ENCODE measurements at regions not wholly inside any gene's neighbourhood (a gene's known extent, or its start where the extent isn't known, plus 50 kb on each side); places are given as distances from the start of the nearest gene placed in this dataset.
"Not testable (repeated sequence)": the region's sequence is repeated elsewhere in the genome, so short reads cannot be mapped to it uniquely, and the experiment has no call there.

DNA sequence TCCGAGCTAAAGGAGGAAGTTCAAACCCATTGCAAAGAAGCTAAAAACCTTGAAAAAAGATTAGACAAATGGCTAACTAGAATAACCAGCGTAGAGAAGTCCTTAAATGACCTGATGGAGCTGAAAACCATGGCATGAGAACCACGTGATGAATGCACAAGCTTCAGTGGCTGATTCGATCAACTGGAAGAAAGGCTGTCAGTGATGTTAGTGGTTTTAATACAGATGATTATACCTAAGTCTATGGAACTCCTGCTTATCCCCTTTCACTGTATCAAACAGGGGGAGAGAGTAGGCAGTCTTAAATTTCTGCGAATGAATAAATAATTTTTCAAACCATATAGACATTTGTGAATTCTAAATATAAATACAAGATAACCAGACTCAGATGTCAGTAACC lies 512.7 kb downstream of the PRKD1 start:
- not testable (repeated sequence) for DNase-seq (ENCODE audit: extremely low spot score, insufficient read length, low read depth); FAIRE-seq

DNA sequence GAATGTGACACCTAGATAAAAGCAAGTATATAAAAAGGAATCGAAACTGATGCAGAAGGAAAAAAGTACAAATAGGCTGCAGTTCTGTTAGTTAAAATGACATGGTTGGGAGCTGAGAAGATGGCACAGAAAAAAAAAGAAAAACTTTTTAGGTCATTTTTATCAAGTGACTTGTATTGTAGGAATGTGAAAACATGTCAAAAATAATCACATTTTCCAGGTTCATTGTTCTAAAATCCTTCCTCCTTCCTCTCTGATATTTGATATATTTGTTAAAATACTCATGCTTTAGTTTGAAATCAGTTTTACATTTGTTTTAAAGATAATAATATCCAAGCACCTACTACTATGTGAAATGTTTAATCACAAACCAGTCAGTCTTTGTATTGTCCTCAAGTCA lies 507.9 kb downstream of the PRKD1 start:
- DNase-seq (ENCODE audit: extremely low spot score, insufficient read length, low read depth) = no peak
- no peak for FAIRE-seq

DNA sequence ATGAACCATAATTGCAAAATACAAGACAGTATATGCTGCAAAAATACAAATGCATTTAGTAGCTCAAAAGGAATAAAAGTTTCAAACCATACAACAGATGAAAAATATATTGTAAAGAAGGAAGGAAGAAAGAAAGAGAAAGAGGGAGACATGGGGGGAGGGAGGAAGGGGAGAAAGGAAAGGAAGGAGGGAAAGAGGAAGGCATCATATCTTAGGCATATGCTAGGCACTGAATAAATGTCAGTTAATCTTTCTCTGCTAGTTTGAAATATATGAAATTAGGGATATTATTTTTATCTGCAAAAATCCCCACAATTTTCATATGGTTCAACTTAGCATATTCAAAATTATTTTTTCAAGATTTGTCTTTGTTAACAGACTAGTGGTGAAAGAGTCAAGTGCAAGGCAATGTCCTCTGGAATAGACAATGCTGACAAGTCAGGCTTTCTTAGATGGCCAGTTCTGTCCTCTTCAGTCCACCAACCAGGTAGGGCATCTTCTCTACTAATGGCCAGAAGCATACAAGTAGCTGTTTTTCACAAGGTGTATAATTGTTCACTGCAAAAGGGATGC lies 506.4 kb downstream of the PRKD1 start:
- FAIRE-seq (no peak), DNase-seq (ENCODE audit: extremely low spot score, insufficient read length, low read depth) (no peak)

DNA sequence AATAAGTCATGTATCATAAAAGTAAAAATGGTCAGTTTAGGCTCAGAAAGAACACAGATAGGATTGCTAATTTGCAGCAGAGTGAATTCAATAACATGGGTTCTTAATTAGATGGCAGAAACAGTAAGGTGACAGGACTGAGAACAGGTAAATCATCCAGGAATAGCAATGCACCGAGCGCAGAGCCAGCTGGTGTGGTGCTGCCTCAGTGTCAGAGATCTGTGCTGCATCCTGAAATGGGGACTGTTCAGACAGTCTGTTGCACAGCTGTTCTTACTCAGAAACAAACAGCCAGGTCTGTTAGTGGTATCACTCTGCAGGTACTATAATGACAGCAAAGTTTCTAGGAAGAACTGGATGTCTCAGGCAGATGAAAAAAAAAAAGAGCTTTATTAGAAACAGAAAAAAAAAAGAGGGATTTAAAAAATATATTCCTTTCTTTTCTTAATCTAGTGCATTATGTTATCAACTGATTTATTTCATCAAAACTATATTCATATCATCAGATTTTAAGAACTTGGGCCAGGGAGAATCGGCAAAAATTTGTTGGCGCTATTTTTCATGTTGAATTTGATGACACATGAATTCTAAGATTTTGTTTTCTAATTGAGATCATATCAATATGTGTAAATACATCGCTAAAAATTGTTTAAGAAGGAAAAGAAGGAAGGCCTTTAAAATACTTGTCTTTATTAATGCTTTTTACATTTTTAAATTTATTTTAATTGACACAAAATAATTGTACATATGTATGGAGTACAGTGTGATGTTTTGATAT lies 501.8 kb downstream of the PRKD1 start:
- DNase-seq (ENCODE audit: extremely low spot score, insufficient read length, low read depth) = no peak
- FAIRE-seq = no peak

DNA sequence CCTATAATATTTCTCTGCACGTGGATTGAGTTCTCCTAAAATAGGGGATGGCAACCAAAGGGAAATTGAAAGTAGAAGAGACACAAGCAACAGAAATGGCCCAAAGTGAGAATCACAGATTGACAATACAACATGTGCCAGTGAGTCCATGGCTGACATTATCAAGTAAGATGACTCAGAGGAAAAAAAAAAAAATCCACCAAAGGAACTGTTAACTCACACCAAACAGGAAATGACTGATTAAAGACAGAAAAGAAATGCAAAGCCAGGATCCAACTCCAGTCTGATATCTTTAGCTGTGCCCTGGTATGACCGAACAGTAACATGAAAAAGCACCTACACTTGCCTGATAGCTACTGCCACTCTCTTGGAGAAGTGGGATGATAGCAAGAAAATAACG lies 485.0 kb downstream of the PRKD1 start:
- FAIRE-seq (no peak), DNase-seq (ENCODE audit: extremely low spot score, insufficient read length, low read depth) (no peak)

DNA sequence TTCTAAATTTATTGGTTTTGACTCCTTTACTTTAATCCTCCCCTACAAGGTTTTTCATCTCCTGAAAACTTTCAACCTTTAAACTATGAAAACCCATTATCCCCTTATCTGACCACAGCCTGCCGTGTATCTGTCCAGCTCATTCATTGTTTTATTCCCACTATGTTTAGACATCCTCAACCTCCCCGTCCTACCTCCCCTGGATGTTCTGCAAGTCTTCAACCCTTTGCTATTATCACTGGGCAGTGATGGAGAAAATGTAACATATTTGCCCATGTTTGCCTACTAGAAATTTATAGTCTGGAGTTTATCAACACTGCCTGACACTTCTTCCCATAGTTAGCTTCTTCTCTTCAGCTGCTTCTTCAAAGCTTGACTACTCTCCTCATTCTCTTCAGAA lies 483.4 kb downstream of the PRKD1 start:
- DNase-seq (ENCODE audit: extremely low spot score, insufficient read length, low read depth) (no peak), FAIRE-seq (no peak)

DNA sequence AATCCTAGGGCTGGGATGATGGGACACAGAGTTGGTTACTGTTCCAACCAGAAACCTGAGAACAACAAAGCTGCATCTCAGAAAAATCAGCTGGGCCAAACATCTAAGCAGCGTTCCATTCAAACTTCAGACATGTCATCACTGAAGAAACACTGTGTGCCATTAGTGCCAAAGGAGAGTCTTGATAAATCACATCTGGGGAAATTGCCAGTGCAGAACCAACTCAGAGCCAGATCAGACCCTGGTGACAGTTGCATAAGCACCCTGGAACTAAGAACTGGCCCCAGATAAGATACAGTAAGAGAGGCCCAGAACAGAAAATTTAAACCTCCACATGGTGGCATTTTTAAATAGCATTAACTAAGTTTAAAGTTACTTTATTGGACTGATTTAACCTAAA lies 482.8 kb downstream of the PRKD1 start:
- no peak for FAIRE-seq

DNA sequence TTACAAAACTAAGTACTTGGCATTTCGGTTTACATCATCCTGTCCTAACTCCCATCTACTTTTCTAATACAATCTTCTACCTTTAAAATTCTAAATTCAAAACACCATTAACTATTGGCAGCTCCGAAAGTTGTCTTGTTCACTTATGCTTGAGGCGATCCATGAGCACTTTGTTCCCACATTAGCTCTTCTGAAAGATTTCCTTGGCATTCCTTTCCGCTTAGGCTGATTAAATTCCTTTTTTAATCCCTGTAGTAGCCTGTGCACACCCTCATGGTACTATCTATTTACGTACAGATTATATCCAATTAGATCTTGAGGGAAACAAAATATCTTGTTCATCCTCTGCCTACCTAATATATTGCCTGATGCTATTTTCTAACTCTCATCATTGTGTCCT lies 480.7 kb downstream of the PRKD1 start:
- DNase-seq (ENCODE audit: extremely low spot score, insufficient read length, low read depth) (no peak), FAIRE-seq (no peak)

More for the DNA sequence above, 482.8 kb downstream of the PRKD1 start:
- DNase-seq (ENCODE audit: extremely low spot score, insufficient read length, low read depth) = no peak

DNA sequence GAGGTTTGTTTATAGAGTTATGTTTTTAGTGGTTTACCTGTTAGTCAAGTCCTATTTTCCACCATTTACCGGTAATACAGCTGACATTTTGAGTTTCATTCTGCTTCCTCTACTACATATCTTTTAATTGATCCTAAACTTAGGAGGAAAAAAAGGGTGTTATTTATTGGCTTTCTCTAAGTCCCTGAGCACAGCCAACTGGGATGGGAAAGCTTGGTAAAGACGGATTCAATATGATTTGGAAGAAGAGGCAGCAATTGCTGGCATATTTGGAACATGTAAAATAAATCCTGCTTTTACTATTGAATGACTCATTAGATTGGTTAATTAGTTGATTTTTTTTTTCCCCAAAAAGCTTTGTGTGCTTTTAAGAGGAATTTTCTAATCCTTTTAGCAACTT lies 475.7 kb downstream of the PRKD1 start:
- no peak for DNase-seq (ENCODE audit: extremely low spot score, insufficient read length, low read depth)
- no peak for FAIRE-seq

DNA sequence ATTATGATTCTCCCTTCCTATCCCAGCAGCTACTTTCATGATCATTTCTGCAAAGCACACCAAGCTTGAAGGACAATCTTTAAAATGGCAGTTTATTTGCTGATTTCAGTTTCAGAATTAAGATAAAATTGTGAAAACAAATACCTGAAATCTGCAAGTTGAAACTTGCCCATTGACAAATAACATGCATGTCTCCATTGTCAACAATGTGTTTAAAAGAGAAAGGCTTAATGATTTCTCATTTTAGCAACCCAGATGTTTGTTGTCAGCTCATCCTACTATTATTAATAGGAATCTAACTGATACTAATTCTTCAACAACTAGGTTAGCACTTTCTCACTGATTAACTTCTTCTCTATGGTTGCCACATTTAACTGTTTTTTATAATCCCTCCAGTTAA lies 474.6 kb downstream of the PRKD1 start:
- FAIRE-seq (no peak), DNase-seq (ENCODE audit: extremely low spot score, insufficient read length, low read depth) (no peak)

DNA sequence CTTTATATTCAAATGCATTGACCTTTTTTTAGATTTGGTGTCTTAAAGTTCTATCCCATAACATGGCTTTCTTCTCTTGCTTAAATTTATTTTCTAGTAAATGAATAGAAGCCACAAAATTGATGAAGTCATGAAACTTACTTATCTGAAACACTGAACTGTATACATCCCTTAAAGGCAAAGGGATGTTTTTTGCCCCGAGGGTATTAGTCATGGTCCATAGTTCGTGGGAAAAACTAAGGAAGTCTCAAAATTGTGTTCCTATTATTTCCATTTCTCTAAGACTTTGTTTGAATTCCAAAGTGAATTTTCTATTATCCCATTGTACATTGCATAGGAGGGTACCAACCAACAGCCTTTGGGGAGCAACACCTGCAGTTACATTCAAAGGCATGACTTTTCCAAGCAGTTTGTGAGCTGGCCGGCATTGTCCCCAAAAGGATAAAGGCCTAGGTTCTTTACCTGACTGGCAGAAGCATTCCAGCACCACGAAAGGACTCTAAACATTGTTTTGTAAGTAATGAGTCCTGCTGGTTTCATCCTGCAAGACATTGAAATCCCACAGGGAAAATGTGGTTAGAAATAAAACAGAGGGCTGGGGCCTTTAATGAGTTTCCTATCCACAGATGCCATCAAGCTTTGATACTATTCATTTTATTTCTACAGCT lies 473.5 kb downstream of the PRKD1 start:
- DNase-seq (ENCODE audit: extremely low spot score, insufficient read length, low read depth) = no peak
- FAIRE-seq = no peak

DNA sequence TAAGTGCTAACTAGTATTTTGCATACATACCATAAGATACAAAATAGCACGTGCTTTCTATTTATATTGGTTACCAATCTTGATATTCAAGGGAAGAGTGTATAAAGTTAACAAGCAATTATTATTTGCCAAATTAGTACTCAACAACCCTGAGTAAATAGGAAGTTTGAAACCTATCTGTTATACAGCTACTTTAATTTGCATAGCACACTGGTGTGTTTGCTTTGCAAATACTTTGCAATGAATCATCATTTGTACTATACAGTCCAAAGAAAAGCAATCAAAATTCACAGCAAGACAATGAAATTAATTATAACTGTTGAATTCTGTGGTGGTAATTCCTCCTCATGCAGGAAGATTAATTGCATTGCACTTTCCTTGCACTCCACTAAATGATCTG lies 469.1 kb downstream of the PRKD1 start:
- no peak for DNase-seq (ENCODE audit: extremely low spot score, insufficient read length, low read depth)
- FAIRE-seq = no peak

DNA sequence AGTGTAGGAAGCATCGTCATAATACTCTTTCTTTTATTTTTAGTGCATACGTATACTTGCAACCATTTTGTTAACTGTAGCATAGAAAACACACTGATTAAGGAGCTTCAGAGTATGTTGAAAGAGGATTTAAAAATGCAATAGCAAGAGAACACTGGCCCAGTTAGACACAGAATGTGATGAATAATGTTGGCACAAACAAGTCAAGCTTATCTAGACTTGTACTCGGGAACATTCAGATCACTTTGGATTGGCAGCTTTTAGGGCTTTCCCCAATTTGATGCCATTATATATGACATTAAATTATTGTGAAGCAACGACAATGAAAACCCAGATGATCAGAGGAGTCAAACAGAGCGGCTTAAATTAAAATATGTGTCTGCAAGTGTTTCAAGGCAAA lies 468.1 kb downstream of the PRKD1 start:
- FAIRE-seq (no peak), DNase-seq (ENCODE audit: extremely low spot score, insufficient read length, low read depth) (no peak)

DNA sequence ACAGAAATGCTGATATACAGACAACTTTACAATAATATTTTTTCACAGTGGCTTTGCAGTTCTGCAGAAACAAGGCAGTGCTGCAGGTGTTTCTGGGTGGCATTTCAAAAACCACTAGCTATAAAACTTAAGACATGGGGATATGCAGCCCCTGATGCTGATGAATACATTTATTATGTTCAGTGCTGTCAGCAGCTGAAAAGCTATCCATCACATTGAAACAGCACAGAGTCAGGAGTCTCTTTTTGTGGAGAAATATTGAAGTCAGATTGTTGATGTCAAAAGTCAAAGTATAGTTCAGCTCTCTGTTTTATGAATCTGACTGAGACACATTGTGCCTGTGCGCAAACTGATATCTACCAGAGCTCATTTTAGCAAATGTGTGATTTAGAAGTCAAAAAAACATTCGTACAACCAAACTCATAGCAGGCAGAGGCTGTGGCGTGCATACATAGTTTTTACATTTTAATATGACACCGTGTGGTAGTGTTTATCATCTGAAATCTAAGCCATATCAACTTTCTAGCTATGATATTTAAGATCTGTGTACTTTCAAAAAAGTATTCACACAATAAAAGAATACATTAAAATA lies 467.6 kb downstream of the PRKD1 start:
- FAIRE-seq = no peak

DNA sequence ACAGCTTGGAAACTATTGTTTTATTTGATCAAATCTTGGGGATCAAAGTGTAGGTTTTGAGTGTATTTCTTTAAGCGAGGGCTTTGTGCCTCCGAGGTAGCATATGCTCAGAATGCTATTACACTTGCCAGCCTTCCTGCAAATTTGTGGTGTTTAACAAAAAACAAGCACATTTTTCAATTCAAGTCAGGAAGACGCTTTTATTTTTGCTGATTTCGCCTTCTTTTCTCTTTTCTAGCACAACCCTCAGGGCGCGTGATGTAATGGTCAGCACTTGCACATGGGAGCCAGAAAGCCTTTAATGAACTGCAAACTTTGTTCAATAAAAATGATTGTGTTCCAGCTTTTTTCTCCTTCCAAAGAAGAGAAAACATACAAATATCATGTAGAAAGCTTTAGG lies 466.5 kb downstream of the PRKD1 start:
- FAIRE-seq (no peak), DNase-seq (ENCODE audit: extremely low spot score, insufficient read length, low read depth) (no peak)

More for the DNA sequence above, 467.6 kb downstream of the PRKD1 start:
- no peak for DNase-seq (ENCODE audit: extremely low spot score, insufficient read length, low read depth)

DNA sequence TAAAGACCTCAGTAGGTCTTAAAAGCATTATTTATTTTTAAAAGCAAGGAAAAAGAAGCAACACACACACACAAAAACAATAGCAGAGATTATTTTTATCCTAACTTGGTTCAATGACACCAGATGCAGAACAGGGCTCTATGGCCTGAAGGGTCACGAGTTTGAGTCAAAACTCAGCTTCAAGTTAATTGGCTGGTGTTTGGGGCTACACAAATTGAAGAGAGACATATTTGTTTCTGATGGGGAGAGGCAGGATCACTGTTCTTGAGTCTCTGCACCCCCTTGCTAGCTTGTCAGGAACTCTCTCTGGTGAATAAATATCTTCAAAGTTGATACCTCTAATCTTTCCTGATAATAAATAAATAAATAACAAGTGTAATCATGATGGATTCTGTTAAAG lies 466.1 kb downstream of the PRKD1 start:
- FAIRE-seq (no peak), DNase-seq (ENCODE audit: extremely low spot score, insufficient read length, low read depth) (no peak)

DNA sequence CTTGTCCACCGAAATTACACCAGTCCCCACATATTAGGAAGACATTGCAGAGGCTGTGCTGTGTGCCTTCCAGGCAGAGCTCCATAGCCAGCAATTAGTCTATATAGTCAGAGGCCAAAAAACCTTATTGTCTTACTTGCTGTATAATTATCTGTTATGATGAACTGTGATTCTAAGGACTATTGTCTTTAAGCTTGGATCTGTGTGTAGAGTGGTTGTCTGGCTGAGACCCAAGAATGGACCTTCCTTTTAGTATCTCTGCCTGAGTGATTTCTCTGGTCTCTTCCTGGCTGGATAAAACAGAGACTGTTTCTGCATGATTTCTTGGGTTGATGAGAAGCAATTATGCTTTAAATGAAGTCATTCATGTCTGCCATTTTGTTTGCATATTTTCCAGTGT lies 465.3 kb downstream of the PRKD1 start:
- DNase-seq (ENCODE audit: extremely low spot score, insufficient read length, low read depth) = no peak
- no peak for FAIRE-seq

DNA sequence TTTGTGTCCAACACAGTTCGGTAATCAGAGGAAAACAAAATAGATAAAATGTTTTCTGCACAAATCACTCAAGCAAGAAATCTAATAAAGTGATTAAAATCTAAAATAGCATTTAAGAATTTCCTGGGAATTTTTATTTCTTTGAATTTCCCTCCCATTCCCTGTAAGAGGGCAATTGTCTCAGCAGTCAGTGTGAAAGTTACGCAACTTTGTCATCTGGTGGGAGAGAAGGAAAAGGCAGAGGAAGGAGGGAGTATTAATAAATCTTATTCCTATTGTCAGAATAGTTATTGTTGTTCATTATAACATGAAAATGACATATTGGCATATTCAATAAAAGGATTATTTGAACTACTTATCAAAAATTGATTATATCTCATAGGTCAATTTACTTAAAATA lies 464.9 kb downstream of the PRKD1 start:
- FAIRE-seq = no peak
- DNase-seq (ENCODE audit: extremely low spot score, insufficient read length, low read depth) = no peak

DNA sequence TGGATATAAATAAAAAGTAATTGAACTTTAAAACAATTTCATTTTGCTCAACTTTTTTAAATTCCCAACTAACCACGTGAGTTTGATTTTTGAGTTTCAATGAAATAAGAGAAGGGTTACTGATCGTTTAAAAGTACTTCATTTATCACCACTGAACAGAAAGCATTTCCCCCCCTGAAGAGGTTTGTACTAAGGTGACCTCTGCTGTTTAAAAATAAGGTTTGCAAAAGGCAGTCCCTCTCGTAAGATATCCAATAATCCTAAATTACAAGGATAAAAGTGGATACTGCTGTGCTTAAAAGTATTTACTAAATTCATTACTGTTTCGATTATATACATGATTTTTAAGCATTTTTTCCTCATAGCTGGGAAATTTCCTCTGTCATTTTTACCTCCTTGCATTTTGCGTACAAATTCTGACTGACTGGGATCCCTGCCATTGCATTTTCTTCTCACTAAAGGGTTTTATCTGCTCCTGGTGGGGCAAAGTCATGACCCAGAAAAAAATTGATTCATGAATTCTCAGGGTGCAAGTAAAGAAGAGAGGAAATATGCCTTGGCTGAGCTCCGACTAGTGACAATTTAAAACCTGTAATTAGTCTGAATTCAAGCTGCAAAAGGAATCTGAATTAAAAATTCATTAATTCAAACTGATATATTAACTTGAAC lies 463.8 kb downstream of the PRKD1 start:
- DNase-seq (ENCODE audit: extremely low spot score, insufficient read length, low read depth) = no peak
- no peak for FAIRE-seq

DNA sequence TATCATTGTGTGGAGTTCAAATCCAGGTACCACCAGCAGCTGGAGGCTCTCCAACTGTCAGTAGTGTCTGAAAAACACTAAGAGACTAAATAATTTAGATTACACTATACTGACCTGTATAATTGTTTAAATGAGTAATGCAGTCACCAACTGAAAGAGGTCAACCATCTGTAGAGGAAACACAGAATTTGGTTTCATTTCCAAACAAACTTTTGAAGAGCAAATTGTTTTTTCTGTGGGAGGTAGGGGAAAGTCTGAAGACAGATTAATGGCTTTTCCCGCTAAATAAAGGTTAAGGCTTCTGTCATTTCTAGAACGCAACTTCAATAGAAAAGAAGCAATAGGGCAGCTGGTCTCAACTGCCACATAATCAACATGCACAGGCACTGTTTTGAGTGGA lies 462.6 kb downstream of the PRKD1 start:
- no peak for DNase-seq (ENCODE audit: extremely low spot score, insufficient read length, low read depth)
- FAIRE-seq = no peak

DNA sequence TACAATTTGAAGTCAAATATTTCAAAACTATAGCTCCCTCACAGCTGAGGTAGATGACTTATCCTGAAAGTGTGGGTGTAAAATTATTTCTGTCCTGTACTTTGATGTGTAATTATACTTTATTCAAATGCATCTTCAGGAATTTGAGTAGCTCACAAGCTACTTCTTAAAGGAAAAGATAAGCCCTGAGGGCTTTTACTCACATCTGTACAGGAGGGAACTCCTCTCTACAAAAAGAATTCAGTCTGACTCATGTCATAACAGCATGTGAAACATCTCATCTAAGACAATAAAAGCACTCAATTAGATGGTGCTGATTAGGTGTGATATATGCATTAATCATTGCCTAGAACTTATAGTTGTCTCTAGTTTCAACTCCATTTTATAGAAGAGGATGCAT lies 452.0 kb downstream of the PRKD1 start:
- DNase-seq (ENCODE audit: extremely low spot score, insufficient read length, low read depth) (no peak), FAIRE-seq (no peak)
